Panc1 (cell line): ENCODE measurements at regions not wholly inside any gene's neighbourhood (a gene's known extent, or its start where the extent isn't known, plus 50 kb on each side); places are given as distances from the start of the nearest gene placed in this dataset.

ENCODE experiments used
- CTCF ChIP-seq: fragments of 450-650 bp; IDR thresholded peaks from 2 replicates; pipeline ENCODE4 v1.5.1; 2017; ENCODE audit warnings: mild to moderate bottlenecking
- POLR2AphosphoS5 ChIP-seq: IDR thresholded peaks from 2 replicates; pipeline ENCODE4 v1.6.1; 2012; ENCODE audit warnings: mild to moderate bottlenecking, low read depth, low read length, moderate library complexity
- SIN3A ChIP-seq: IDR thresholded peaks from 2 replicates; pipeline ENCODE4 v1.6.1; 2012; ENCODE audit warnings: low read depth, mild to moderate bottlenecking, low read length, moderate library complexity, borderline replicate concordance; ENCODE audit not compliant: insufficient read depth
- TCF7L2 ChIP-seq: IDR thresholded peaks from 2 replicates; pipeline ENCODE4 v1.6.1; 2011; ENCODE audit warnings: mild to moderate bottlenecking, low read depth, low read length, inconsistent platforms

GRCh38 chr22:27679176-27679575 is 122.4 kb downstream of the MN1 start:
- TF ChIP-seq POLR2AphosphoS5 (no peak), CTCF (no peak), SIN3A (no peak), TCF7L2 (no peak)
